ENCODE measurements at regions not wholly inside any gene's neighbourhood (a gene's known extent, or its start where the extent isn't known, plus 50 kb on each side); places are given as distances from the start of the nearest gene placed in this dataset.

DNA sequence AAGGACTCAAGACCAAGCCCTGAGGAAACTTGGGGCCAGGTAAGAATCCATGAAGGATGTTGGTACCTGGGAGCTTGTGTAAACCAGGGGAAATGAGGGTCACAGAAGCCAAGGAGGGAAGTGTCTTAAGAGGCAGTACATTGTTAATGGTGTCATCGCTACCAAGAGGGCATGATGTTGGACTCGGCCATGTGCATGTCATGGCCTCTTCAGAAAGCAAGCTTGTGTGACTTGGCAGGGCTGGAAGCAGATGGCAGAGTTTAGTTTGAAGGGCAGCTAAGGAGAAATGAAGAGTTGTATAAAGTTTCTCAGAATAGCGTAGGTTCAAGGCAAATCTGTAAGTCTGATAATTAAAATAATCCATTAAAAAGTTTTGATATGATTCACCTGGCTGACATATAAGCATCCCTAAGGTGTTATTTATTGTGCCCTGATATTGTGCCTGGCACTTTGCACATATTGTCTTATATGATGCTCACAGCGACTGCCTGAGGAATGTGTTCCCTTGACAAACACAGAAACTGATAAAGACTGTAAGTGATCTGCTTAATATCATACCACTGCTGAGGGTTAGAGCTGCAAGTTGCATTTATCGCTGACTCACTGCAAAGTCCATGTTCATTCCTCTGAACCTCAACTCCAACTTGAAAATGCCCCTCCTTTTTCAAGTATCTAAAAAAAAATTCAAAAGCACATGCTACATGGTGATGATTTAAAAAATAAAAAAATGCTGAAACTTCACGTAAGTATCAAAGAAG lies 81.3 kb upstream of the PTPN3 start:
- FAIRE-seq: no peak
- no peak for TF ChIP-seq POLR2A (IDR thresholded peaks at IDR 0.05; ENCODE audit: low read depth, low read length)
- no peak for DNase-seq (ENCODE audit: insufficient read length, low spot score)

DNA sequence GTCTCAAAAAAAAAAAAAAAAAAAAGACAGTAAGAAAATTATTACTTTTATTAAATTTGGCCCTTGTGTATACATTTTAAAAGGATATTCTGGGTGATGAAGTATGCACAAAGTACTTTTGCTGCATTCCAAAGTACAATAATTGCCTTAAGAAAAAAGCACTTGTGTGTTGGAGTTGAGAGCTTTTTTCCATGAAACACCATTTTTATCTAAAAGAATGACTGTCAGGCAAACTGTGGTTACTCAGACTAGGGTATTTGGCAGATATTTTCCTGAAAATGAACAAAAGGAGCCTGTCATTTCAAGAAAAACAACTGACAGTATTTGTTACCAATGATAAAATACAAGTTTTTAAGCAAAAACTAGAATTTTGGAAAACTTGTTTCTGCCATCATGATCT lies 84.3 kb upstream of the PTPN3 start:
- DNase-seq (ENCODE audit: insufficient read length, low spot score): no peak
- FAIRE-seq: no peak
- TF ChIP-seq POLR2A (IDR thresholded peaks at IDR 0.05; ENCODE audit: low read depth, low read length): no peak

DNA sequence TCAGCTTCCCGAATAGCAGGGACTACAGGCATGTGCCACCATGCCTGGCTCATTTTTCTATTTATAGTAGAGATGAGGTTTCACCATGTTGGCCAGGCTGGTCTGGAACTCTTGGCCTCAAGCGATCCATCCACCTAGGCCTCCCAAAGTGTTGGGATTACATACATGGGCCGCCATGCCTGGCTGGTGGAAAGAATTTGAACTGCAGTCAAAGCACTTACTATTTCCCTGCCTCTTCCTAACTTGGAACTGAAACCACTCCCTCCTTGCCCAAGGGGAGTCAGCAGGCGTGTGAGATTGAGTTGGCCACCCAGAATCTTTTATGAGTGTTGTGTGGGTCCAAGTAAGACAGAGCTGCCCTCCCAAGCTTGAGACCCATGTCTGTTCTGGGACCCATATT lies 86.1 kb upstream of the PTPN3 start:
- FAIRE-seq (no peak), DNase-seq (ENCODE audit: insufficient read length, low spot score) (no peak)
- no peak for TF ChIP-seq POLR2A (IDR thresholded peaks at IDR 0.05; ENCODE audit: low read depth, low read length)

DNA sequence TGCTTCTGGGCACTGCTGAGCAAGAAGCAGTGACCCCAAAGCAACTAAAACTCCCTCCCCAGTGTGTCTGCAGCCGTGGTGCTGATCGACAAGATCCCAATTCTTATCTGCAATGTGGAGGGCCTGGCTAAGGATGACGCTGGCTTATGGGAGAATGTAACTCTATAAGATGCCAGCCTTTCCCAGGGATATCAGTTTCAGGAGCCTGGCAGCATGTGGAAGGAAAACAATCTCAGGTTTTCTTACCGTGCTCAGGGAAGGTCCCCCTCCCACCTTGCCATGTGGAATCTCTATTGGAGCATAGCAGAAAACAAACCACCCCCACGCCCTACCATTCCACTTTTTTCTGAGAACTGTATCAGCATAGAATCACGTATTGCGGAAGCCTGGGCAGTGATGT lies 87.7 kb upstream of the PTPN3 start:
- DNase-seq (ENCODE audit: insufficient read length, low spot score): no peak
- no peak for TF ChIP-seq POLR2A (IDR thresholded peaks at IDR 0.05; ENCODE audit: low read depth, low read length)
- no peak for FAIRE-seq

DNA sequence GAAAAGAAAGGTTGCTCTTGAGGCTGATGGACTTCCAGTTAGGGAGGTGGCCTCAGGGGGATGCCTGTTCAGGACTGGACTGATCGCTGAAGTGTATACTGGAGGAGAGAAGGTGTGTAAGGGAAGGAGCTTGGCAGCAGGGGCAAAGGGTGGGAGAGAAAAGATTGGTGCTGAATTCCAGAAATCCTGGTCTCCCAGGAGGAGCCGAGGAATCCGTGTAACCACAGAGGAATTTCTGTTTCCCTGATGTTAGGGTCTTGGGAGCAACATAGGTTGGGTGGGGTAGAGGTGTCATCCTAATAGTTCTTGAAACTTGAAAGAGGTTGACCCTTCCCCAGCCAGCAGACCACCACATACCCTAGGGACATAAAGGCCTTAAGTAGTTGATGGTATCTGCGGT lies 88.9 kb upstream of the PTPN3 start:
- DNase-seq (ENCODE audit: insufficient read length, low spot score): no peak
- TF ChIP-seq POLR2A (IDR thresholded peaks at IDR 0.05; ENCODE audit: low read depth, low read length): no peak
- FAIRE-seq: no peak

DNA sequence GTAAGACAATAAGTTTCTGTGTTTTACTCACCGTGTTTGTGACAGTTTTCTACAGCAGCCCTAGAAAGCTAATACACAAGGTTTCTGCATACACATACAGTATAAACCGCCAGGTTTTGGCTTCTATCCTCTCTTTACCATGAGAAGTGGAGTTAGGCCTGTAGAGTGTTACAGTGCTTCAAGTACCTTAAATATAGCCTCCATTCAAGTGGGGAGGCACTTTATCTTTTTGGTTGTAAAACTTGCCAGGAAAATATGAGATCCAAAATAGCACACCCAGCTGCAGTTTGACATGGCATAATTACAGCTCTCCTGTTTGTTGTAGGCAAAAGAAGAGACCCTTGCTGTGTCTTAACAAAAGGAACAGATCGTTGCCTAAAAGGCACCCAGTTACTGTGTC lies 90.3 kb upstream of the PTPN3 start:
- no peak for FAIRE-seq
- DNase-seq (ENCODE audit: insufficient read length, low spot score): no peak
- no peak for TF ChIP-seq POLR2A (IDR thresholded peaks at IDR 0.05; ENCODE audit: low read depth, low read length)

DNA sequence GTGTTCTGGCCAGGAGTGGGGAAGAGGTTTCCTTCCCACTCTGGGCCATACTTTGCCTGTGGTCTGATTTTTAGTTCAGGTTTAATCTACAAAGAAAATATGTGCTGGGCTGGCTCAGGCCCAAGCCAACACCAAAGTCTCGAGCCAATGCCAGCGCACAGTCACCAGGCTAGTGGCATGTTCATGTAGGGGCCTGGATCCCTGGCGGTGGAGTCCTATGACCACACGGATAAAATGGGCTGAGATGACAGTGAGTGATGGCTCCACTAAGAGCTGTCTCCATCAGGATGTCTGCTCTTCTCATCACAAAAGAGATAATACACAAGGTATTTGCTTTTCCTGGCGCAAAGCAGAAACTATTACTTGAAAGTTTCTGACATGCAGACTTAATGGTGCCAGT lies 92.9 kb upstream of the PTPN3 start:
- TF ChIP-seq POLR2A (IDR thresholded peaks at IDR 0.05; ENCODE audit: low read depth, low read length): no peak
- FAIRE-seq: no peak
- no peak for DNase-seq (ENCODE audit: insufficient read length, low spot score)

DNA sequence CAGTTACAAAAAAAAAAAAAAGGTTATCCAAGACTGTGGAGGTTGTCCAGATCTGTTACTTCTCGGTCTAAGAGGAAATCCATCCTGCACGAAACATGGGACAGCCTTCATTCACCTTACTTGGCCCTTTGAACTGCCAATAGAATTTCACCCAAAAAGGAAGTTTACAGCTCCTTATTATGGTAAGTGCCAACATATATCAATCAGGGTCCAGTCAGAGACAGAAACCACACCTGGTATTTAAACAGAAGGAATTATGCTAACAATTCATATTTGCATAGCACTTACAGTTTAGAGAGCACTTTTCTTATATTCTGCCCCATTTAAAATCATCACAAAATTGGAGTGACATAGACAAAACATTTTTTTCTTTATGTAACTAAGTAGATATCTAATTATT lies 93.6 kb upstream of the PTPN3 start:
- no peak for TF ChIP-seq POLR2A (IDR thresholded peaks at IDR 0.05; ENCODE audit: low read depth, low read length)
- no peak for DNase-seq (ENCODE audit: insufficient read length, low spot score)
- no peak for FAIRE-seq

DNA sequence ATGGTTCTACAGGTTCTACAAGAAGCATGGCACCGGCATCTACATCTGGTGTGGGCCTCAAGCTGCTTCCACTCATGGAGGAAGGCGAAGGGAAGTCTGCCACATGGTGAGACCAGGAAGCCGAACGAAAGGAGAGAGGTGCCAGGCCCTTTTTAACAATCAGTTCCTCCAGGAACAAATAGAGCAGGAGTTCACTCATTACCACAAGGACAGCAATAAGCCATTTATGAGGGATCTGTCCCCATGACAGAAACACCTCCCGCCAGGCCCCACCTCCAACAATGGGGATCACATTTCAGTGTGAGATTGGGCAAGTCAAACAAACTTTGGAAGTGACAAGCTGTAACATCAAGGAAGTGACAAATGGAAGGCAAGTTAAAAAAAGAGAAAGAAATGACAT lies 95.5 kb upstream of the PTPN3 start:
- DNase-seq (ENCODE audit: insufficient read length, low spot score) (no peak), FAIRE-seq (no peak)
- TF ChIP-seq POLR2A (IDR thresholded peaks at IDR 0.05; ENCODE audit: low read depth, low read length): no peak

DNA sequence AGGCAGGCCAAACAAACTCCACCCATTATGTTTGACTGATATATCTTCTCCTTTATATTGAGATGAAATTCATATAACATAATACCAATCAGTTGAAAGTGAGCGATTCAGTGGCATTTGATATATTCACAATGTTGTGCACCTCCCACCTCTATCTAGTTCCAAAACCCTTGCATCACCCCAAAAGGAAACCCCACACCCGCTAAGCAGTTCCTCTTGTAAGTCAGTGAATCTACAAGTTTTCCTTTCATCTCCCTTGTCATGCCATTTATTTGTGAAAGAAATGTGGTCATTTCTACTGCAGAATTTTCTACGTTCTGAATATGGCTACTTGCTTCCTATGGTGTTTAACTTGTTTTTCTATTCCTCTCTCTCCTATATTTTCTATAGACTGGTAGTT lies 99.4 kb upstream of the PTPN3 start:
- TF ChIP-seq POLR2A (IDR thresholded peaks at IDR 0.05; ENCODE audit: low read depth, low read length): no peak
- no peak for DNase-seq (ENCODE audit: insufficient read length, low spot score)
- FAIRE-seq: no peak

DNA sequence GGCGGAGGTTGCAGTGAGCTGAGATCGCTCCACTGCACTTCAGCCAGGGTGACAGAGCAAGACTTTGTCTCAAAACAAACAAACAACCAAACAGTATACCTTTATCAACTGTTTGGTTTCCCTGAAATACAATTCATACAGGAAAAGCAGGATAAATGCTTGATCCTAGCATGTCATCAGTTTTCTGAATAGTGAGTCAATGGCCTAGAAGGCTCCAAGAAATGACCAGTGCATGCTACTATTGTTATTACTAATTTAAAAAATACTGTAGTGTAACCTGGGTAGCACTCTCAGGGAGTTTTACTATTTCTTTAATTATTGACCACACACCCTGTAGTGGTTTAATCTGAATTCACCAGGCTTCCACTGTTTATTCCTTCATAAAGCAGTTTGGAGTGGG lies 101.0 kb upstream of the PTPN3 start:
- no peak for FAIRE-seq
- no peak for TF ChIP-seq POLR2A (IDR thresholded peaks at IDR 0.05; ENCODE audit: low read depth, low read length)
- DNase-seq (ENCODE audit: insufficient read length, low spot score): no peak

DNA sequence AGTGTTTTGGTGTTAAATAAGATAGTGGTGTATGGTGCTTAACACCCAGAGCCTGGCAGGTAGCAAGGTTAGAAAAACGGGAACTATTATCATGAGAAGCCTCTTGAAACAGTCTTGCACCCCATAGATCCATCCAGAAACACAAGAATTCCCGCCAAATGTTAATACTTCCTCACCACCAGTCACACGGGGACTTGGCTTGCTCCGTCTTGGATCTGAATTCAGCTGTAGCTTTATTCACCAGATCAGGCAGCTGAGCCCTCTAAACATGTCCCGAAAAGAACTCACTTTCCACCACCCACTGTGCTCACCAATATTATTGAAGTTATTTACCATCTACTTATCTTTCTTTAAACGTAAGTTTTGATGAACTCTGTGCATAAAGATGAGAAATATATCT lies 101.6 kb upstream of the PTPN3 start:
- FAIRE-seq (no peak), DNase-seq (ENCODE audit: insufficient read length, low spot score) (no peak)
- no peak for TF ChIP-seq POLR2A (IDR thresholded peaks at IDR 0.05; ENCODE audit: low read depth, low read length)

DNA sequence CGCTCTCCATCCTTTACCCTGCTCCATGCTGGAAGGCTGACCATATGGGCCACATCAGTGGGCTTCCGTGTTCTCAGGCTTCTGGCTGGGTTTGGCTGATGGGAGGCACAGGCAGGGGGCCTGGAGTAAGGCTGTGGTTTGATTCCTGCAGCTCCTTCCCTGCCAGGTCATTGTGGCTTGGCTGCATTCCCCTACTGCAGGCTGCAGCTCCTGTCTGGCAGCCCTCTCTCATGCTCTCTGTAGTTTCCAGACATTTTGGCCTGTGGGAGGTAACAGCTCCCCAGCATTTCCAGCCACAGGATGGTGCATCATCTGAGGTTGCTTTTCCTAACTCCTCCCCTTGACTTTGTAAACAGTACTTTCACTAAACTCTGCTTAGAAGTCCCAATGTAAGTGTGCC lies 102.0 kb upstream of the PTPN3 start:
- no peak for TF ChIP-seq POLR2A (IDR thresholded peaks at IDR 0.05; ENCODE audit: low read depth, low read length)
- FAIRE-seq (peak; percentile 90), DNase-seq (ENCODE audit: insufficient read length, low spot score) (peak; percentile 49)

DNA sequence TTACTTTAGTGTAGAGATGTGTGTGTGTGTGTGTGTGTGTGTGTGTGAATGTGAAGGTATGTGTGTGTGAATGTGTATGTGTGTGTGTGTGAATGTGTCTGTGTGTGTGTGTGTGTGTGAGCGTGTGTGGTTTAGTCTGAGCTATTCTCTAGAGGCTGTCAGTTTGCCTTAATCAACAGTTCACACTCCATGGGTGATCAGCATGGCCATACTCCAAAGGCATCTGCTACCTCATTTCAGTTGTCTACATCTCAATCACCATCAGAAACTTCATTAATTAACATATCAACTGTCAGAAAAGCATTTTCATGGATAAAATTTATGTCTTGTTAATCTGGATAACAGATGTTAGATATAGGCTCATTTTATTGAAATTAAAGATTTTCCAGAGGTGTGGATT lies 103.1 kb upstream of the PTPN3 start:
- TF ChIP-seq POLR2A (IDR thresholded peaks at IDR 0.05; ENCODE audit: low read depth, low read length): no peak
- no peak for FAIRE-seq
- DNase-seq (ENCODE audit: insufficient read length, low spot score): no peak

DNA sequence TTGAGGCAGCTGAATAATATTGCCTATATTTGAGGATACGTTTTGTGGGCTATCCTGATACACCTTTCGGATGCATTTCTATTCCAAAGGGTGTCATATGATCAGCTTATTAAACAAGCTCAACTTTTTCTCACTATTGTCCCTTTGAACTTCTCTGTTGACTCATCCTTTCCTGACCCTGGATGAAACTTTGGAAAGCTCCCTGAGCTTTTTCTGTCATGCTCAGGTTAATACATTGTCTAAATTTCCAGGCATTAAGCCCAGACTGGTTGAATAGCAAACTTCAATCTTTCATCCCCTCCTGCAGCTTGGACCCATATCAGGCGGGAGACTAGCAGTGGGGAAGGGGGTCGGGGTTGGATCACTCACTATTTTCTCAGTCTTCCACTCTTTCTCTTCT lies 104.9 kb upstream of the PTPN3 start:
- no peak for FAIRE-seq
- no peak for DNase-seq (ENCODE audit: insufficient read length, low spot score)
- no peak for TF ChIP-seq POLR2A (IDR thresholded peaks at IDR 0.05; ENCODE audit: low read depth, low read length)

DNA sequence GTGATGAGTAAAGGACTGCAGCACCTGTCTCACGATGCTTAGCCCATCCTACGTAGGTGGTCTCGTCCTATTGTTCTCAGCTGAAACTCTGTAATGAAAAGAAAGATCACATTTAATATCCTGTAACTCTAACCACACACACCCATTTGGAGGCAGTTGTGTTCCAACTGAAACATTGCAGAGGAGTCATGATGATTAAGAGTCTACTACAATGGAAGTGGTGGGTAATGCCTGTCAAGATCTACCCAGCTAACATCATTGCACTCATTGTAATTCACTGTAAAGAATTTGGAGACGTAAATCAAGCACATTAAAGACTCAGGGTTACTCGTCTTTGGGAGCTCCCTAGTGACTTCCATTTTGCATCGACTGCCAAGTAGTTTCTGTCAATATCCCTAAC lies 106.0 kb upstream of the PTPN3 start:
- DNase-seq (ENCODE audit: insufficient read length, low spot score) (no peak), FAIRE-seq (no peak)
- no peak for TF ChIP-seq POLR2A (IDR thresholded peaks at IDR 0.05; ENCODE audit: low read depth, low read length)

Data from H54 (cell line).